DOHH2 (cell line): ENCODE measurements at regions not wholly inside any gene's neighbourhood (a gene's known extent, or its start where the extent isn't known, plus 50 kb on each side); places are given as distances from the start of the nearest gene placed in this dataset.

Experiments
- H3F3A ChIP-seq: fragments of 200-600 bp; sonication (generic), shearing (Covaris generic); 2 replicates; pipeline ENCODE4 v1.6.0; 2016; ENCODE audit warnings: antibody characterized with exemption, mild to moderate bottlenecking; ENCODE audit not compliant: control insufficient read depth, insufficient read depth
- H3K27ac ChIP-seq: fragments of 200-600 bp; sonication (generic); 2 replicates; pipeline ENCODE4 v1.5.1; 2014; ENCODE audit warnings: low read depth, mild to moderate bottlenecking, low read length, moderate library complexity
- H3K27me3 ChIP-seq: fragments of 200-600 bp; sonication (generic); 2 replicates; pipeline ENCODE4 v1.6.1; 2014; ENCODE audit warnings: mild to moderate bottlenecking, low read length, mixed read lengths; ENCODE audit not compliant: control insufficient read depth
- H3K36me3 ChIP-seq: fragments of 200-600 bp; sonication (generic); 2 replicates; pipeline ENCODE4 v1.6.1; 2014; ENCODE audit warnings: mild to moderate bottlenecking, low read length, moderate library complexity, mixed read lengths; ENCODE audit not compliant: control insufficient read depth
- H3K4me1 ChIP-seq: fragments of 200-600 bp; sonication (generic); 2 replicates; pipeline ENCODE4 v1.6.1; 2014; ENCODE audit warnings: mild to moderate bottlenecking, low read length, mixed read lengths; ENCODE audit not compliant: control insufficient read depth
- H3K4me2 ChIP-seq: fragments of 200-600 bp; sonication (generic); 2 replicates; pipeline ENCODE4 v1.6.0; 2014; ENCODE audit warnings: mild to moderate bottlenecking, low read length, moderate library complexity
- H3K4me3 ChIP-seq: fragments of 200-600 bp; sonication (generic); 2 replicates; pipeline ENCODE4 v1.5.1; 2014; ENCODE audit warnings: mild to moderate bottlenecking, low read length, mixed read lengths
- H3K79me2 ChIP-seq: fragments of 200-600 bp; sonication (generic); 2 replicates; pipeline ENCODE4 v1.6.1; 2014; ENCODE audit warnings: mild to moderate bottlenecking, low read length, mixed read lengths; ENCODE audit not compliant: control insufficient read depth
- H3K9me2 ChIP-seq: fragments of 200-600 bp; sonication (generic); replicated peaks from 2 replicates; pipeline ENCODE4 v1.6.1; 2014; ENCODE audit warnings: mild to moderate bottlenecking, low read length, mixed read lengths; ENCODE audit not compliant: control insufficient read depth
- H3K9me3 ChIP-seq: fragments of 200-600 bp; sonication (generic); 2 replicates; pipeline ENCODE4 v1.6.1; 2014; ENCODE audit warnings: antibody characterized with exemption, low read length, mixed read lengths; ENCODE audit not compliant: control insufficient read depth, insufficient read depth
- H4K20me1 ChIP-seq: fragments of 200-600 bp; sonication (generic); 2 replicates; pipeline ENCODE4 v1.6.0; 2014; ENCODE audit warnings: low read depth, mild to moderate bottlenecking, antibody characterized with exemption, low read length, moderate library complexity; ENCODE audit not compliant: control insufficient read depth, insufficient read depth
- EZH2phosphoT487 ChIP-seq: fragments of 200-600 bp; sonication (generic); IDR thresholded peaks from 2 replicates; pipeline ENCODE4 v1.6.1; 2017; ENCODE audit warnings: borderline replicate concordance, mild to moderate bottlenecking, antibody characterized with exemption, low read length, moderate library complexity, mixed read lengths
- TF ChIP-seq, protein P1 (sequence below): fragments of 200-600 bp; sonication (generic); IDR thresholded peaks from one replicate; pipeline ENCODE4 v1.5.1; 2014; ENCODE audit warnings: antibody characterized with exemption, mild to moderate bottlenecking, low read depth, low read length; ENCODE audit not compliant: poor library complexity, severe bottlenecking

DNA sequence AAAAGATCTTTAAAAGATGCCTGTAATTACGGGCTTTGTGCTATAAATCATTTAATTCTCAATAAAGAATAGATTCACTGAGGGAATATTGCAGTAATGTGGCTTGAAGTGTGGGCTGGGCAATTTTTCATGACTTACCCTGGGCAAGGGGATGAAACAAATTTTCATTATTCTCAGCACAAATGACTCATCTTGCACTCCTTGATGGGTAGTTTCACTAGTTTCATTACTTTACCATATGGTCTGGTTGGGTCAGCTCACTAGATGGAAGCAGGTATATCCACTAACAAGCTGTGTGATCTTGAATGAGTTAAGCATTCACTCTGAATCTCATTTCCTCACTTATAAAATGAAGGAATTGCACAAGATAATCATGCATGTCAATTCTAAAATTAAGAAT is 234.3 kb downstream of the ABCC12 start:
- Histone ChIP-seq H3K9me2 (no peaks in the 10 kb centered on the region; the same call in 1 of the 2 replicates), H3K9me3 (no peaks in the 10 kb centered on the region), H3K4me1 (no peaks in the 10 kb centered on the region), H3K36me3 (no peaks in the 10 kb centered on the region), H3K79me2 (no peaks in the 10 kb centered on the region), H4K20me1 (no peaks in the 10 kb centered on the region), H3K4me3 (no peak overlapping the region), H3K27ac (no peak overlapping the region), H3F3A (no peaks in the 10 kb centered on the region), H3K4me2 (no peak overlapping the region), H3K27me3 (peaks cover 3% of the 10 kb centered on the region; the same call in 1 of the 2 replicates)
- no peak for TF ChIP-seq EZH2phosphoT487
- TF ChIP-seq, protein P1, sequence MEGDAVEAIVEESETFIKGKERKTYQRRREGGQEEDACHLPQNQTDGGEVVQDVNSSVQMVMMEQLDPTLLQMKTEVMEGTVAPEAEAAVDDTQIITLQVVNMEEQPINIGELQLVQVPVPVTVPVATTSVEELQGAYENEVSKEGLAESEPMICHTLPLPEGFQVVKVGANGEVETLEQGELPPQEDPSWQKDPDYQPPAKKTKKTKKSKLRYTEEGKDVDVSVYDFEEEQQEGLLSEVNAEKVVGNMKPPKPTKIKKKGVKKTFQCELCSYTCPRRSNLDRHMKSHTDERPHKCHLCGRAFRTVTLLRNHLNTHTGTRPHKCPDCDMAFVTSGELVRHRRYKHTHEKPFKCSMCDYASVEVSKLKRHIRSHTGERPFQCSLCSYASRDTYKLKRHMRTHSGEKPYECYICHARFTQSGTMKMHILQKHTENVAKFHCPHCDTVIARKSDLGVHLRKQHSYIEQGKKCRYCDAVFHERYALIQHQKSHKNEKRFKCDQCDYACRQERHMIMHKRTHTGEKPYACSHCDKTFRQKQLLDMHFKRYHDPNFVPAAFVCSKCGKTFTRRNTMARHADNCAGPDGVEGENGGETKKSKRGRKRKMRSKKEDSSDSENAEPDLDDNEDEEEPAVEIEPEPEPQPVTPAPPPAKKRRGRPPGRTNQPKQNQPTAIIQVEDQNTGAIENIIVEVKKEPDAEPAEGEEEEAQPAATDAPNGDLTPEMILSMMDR: no peak

- TF ChIP-seq EZH2phosphoT487: no peak
- TF ChIP-seq, protein P1: no peak
- no peak overlapping the region for H3K4me3 ChIP-seq
- no peak overlapping the region for H3K4me2 ChIP-seq
- no peaks in the 10 kb centered on the region for H3K4me1 ChIP-seq
- no peaks in the 10 kb centered on the region for H3K9me3 ChIP-seq
- no peaks in the 10 kb centered on the region for H3K9me2 ChIP-seq
- H3K27me3 ChIP-seq: peaks cover 3% of the 10 kb centered on the region; the same call in 1 of the 2 replicates
- no peaks in the 10 kb centered on the region for H3K36me3 ChIP-seq
- no peaks in the 10 kb centered on the region for H3K79me2 ChIP-seq
- no peaks in the 10 kb centered on the region for H3F3A ChIP-seq
- no peaks in the 10 kb centered on the region for H4K20me1 ChIP-seq
- no peak overlapping the region for H3K27ac ChIP-seq
Measured at GRCh38 chr16:47920709-47921108, 235.1 kb downstream of the ABCC12 start.

GRCh38 chr16:47917118-47917517 is 238.7 kb downstream of the ABCC12 start:
- peaks cover 3% of the 10 kb centered on the region; the same call in 1 of the 2 replicates for H3K27me3 ChIP-seq
- no peak overlapping the region for H3K4me2 ChIP-seq
- H3K4me3 ChIP-seq: no peak overlapping the region
- H3K9me3 ChIP-seq: no peaks in the 10 kb centered on the region
- no peaks in the 10 kb centered on the region for H4K20me1 ChIP-seq
- H3K79me2 ChIP-seq: no peaks in the 10 kb centered on the region
- no peaks in the 10 kb centered on the region for H3K36me3 ChIP-seq
- no peaks in the 10 kb centered on the region for H3K9me2 ChIP-seq
- no peak overlapping the region for H3K27ac ChIP-seq
- H3F3A ChIP-seq: no peaks in the 10 kb centered on the region
- TF ChIP-seq, protein P1: no peak
- no peak for TF ChIP-seq EZH2phosphoT487
- H3K4me1 ChIP-seq: no peaks in the 10 kb centered on the region
